Activated B cell treated with CpG ODN at 0.5 μM for 24 hours (primary cell): ENCODE measurements at regions not wholly inside any gene's neighbourhood (a gene's known extent, or its start where the extent isn't known, plus 50 kb on each side); places are given as distances from the start of the nearest gene placed in this dataset.

Experiments
- ATAC-seq: fragments of 200-7000 bp; cut with Tn5 transposase; one replicate; pipeline ENCODE4 v1.10.0; 2021; ENCODE audit warnings: low read depth, mild to moderate bottlenecking, moderate library complexity
- CTCF ChIA-PET: fragments of 350-600 bp; sonication (Branson Sonifier 250); formaldehyde crosslinking; loops from one replicate; lab custom pipeline; 2021; ENCODE audit warnings: antibody characterized with exemption; lab: Charles Lee
- POLR2A ChIA-PET: fragments of 350-600 bp; sonication (Branson Sonifier 250); formaldehyde crosslinking; loops from one replicate; lab custom pipeline; 2021; ENCODE audit warnings: antibody characterized with exemption; lab: Charles Lee
- DNase-seq: peaks from one replicate; pipeline ENCODE4 v3.0.0; 2022
- H3K27ac Mint-ChIP-seq: one replicate; pipeline ENCODE4 v1.8.0; 2020; ENCODE audit warnings: mixed read lengths
- H3K27me3 Mint-ChIP-seq: one replicate; pipeline ENCODE4 v1.8.0; 2021; ENCODE audit warnings: mixed read lengths
- H3K36me3 Mint-ChIP-seq: one replicate; pipeline ENCODE4 v1.8.0; 2021; ENCODE audit warnings: low read depth, mixed read lengths
- H3K4me1 Mint-ChIP-seq: one replicate; pipeline ENCODE4 v1.8.0; 2021; ENCODE audit warnings: mixed read lengths
- H3K4me3 Mint-ChIP-seq: one replicate; pipeline ENCODE4 v1.8.0; 2020; ENCODE audit warnings: mild to moderate bottlenecking, mixed read lengths
- H3K9me3 Mint-ChIP-seq: one replicate; pipeline ENCODE4 v1.8.0; 2020; ENCODE audit warnings: mixed read lengths
- CTCF ChIP-seq: fragments of 200-600 bp; IDR thresholded peaks from one replicate; pipeline ENCODE4 v1.8.0; 2022; ENCODE audit warnings: antibody characterized with exemption, mild to moderate bottlenecking
- intact Hi-C: fragments of 100-400 bp; cut with micrococcal nuclease; formaldehyde crosslinking; loops from one replicate; pipeline ENCODE4 v1.15.1; 2024

DNA sequence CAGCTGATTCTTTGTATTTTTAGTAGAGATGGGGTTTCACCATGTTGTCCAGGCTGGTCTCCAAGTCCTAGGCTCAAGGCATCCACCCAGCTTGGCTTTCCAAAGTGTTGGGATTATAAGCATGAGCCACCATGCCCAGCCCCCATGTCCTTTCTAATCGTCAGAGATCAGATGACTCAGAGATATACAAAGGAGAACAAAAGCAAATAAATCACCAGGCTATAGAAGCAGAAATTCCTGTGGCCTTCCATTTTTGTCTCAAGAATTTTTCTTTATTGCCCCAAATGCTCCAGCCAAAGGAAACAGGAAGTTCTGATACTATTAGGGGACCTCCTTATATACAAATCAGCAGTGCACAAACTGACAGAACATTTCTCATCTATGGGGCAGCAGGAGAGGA, 207.8 kb downstream of the RFC3 start:
- Mint-ChIP-seq H3K4me3 (no peak overlapping the region), H3K9me3 (peaks cover 11% of the 10 kb centered on the region), H3K27ac (no peak overlapping the region), H3K36me3 (no peaks in the 10 kb centered on the region), H3K4me1 (no peaks in the 10 kb centered on the region), H3K27me3 (no peaks in the 10 kb centered on the region)
- ATAC-seq (no peak), DNase-seq (no peak)
- intact Hi-C loops: no loop called here
- TF ChIP-seq CTCF: no peak
- CTCF ChIA-PET: no interaction called here
- POLR2A ChIA-PET: no interaction called here

- Mint-ChIP-seq H3K4me3 (no peak overlapping the region), H3K27ac (no peak overlapping the region), H3K4me1 (no peaks in the 10 kb centered on the region), H3K27me3 (no peaks in the 10 kb centered on the region), H3K36me3 (no peaks in the 10 kb centered on the region), H3K9me3 (peaks cover 10% of the 10 kb centered on the region)
- ChIA-PET CTCF (no interaction called here), POLR2A (no interaction called here)
- DNase-seq (no peak), ATAC-seq (no peak)
- TF ChIP-seq CTCF: no peak
- intact Hi-C loops: no loop called here
Observed at GRCh38 chr13:34026308-34026707, 208.4 kb downstream of the RFC3 start.

DNA sequence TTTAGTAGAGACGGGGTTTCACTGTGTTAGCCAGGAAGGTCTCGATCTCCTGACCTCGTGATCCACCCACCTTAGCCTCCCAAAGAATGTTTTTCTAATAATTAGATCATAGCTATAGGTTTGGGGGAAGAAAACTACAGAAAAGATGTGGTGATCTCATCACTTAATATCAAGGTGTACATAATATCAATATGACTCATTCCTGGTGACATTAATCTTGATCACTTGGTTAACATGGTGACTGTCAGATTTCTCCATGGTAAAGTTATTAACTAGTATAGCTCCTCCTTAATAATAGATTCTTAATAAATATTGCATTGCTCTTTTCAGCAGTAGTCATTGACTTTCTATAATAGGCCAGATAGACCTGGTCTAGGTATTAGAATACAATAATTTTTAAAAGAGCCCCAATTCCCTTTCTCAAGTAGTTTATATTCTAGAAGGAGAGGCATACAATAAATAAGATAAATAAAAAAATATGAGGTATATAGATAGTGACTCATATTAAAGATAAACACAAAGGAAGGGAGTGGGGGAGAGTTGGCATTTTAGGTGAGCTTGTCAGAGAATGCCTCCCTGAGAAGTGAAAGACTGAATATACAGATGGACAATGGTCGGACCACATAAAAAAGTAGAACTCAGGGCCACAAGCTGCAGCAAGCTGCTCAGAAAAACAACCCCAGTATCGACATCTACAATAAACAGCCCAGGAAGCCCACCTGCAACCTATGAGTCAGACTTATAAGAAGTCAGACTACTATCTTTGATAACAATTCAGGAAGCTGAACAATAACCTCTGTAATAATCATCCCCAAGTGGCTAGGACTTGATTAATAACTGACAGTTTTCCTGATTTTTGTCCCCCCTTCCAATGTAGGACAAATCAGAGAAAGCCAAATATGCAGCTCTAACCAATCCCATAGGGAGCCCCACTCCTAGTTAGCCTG, 210.8 kb downstream of the RFC3 start:
- Mint-ChIP-seq H3K4me3 (no peak overlapping the region), H3K36me3 (no peaks in the 10 kb centered on the region), H3K27ac (no peak overlapping the region), H3K9me3 (no peaks in the 10 kb centered on the region), H3K27me3 (no peaks in the 10 kb centered on the region), H3K4me1 (no peaks in the 10 kb centered on the region)
- CTCF ChIA-PET: no interaction called here
- TF ChIP-seq CTCF: no peak
- intact Hi-C loops: no loop called here
- POLR2A ChIA-PET: no interaction called here
- DNase-seq (no peak), ATAC-seq (no peak)

DNA sequence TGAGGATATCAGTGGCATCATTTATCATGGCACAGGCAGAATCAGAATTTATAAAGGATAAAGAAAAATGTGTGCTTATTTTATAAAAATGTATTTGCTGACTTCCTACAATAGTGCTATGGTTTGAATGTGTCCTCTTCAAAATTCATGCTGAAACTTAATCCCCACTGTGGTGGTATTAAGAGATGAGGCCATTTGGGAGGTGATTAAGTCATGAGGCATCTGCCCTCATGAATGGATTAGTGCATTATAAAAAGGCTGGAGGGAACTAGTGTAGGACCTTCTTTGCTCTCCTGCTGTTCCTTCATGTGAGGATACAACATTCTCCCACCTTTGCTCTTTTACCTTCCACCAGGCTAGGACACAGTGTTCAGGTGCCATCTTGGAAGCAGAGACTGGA, 212.8 kb downstream of the RFC3 start:
- ATAC-seq: no peak
- intact Hi-C loops: no loop called here
- no peak overlapping the region for H3K27ac Mint-ChIP-seq
- no peaks in the 10 kb centered on the region for H3K36me3 Mint-ChIP-seq
- H3K27me3 Mint-ChIP-seq: no peaks in the 10 kb centered on the region
- H3K4me1 Mint-ChIP-seq: no peaks in the 10 kb centered on the region
- ChIA-PET CTCF (no interaction called here), POLR2A (no interaction called here)
- H3K9me3 Mint-ChIP-seq: peaks cover 3% of the 10 kb centered on the region
- no peak for TF ChIP-seq CTCF
- no peak for DNase-seq
- no peak overlapping the region for H3K4me3 Mint-ChIP-seq

DNA sequence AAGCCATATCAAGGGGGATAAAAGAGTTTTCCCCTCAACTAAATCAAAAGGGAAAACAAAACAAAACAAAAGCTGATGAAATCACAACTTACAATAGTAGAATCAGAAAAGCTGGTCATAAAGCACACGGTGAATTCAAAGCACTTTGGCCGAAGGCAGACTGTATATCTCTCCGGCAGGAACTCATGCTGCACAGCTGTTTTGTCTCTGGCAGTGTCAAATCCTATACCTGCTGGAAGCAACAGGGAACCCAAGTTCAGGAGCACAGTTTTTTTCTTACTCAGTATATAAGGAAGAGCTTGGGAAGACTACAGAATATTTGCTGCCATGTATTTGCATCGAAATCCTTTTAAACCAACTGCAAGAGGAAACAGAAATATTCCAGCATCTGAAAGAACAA, 213.7 kb downstream of the RFC3 start:
- Mint-ChIP-seq H3K27ac (no peak overlapping the region), H3K9me3 (peaks cover 3% of the 10 kb centered on the region), H3K27me3 (no peaks in the 10 kb centered on the region), H3K36me3 (no peaks in the 10 kb centered on the region), H3K4me1 (no peaks in the 10 kb centered on the region), H3K4me3 (no peak overlapping the region)
- no peak for ATAC-seq
- no peak for DNase-seq
- ChIA-PET POLR2A (no interaction called here), CTCF (no interaction called here)
- intact Hi-C loops: no loop called here
- TF ChIP-seq CTCF: no peak
